Fibroblast of the aortic adventitia (primary cell): ENCODE measurements at regions not wholly inside any gene's neighbourhood (a gene's known extent, or its start where the extent isn't known, plus 50 kb on each side); places are given as distances from the start of the nearest gene placed in this dataset.

Experiments used
- DNase-seq: peaks from one replicate; pipeline ENCODE4 v3.0.0-alpha.2; 2010; ENCODE audit warnings: low read depth
- H3K4me3 ChIP-seq: 2 replicates; pipeline ENCODE4 v1.5.1; 2011; ENCODE audit warnings: low read depth, mild to moderate bottlenecking, control low read depth, low read length, moderate library complexity
- TF ChIP-seq, protein P1 (sequence below): IDR thresholded peaks from 2 replicates; pipeline ENCODE4 v1.5.1; 2011; ENCODE audit warnings: mild to moderate bottlenecking, low read length, control low read depth, inconsistent platforms; ENCODE audit not compliant: insufficient read depth

DNA sequence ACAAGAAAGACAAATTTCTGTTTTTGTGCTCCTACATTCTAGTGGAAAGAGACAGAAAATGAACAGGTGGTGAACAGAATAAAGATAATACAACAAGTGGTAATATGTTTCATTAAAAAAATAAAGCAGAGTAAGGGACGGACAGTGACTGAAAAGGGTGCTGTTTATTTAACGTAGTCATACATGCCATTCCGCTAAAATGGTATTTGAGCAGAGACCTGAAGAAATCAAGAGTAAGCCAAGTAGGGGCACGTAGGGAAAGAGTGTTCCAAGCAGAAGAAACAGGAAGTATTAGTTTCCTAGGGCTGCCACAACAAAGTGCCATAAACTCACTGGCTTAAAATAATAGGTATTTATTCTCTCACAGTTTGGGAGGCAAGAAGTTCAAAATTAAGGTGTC is 65.6 kb upstream of the KCTD3 start:
- H3K4me3 ChIP-seq = no peak overlapping the region
- TF ChIP-seq, protein P1, sequence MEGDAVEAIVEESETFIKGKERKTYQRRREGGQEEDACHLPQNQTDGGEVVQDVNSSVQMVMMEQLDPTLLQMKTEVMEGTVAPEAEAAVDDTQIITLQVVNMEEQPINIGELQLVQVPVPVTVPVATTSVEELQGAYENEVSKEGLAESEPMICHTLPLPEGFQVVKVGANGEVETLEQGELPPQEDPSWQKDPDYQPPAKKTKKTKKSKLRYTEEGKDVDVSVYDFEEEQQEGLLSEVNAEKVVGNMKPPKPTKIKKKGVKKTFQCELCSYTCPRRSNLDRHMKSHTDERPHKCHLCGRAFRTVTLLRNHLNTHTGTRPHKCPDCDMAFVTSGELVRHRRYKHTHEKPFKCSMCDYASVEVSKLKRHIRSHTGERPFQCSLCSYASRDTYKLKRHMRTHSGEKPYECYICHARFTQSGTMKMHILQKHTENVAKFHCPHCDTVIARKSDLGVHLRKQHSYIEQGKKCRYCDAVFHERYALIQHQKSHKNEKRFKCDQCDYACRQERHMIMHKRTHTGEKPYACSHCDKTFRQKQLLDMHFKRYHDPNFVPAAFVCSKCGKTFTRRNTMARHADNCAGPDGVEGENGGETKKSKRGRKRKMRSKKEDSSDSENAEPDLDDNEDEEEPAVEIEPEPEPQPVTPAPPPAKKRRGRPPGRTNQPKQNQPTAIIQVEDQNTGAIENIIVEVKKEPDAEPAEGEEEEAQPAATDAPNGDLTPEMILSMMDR = no peak
- no peak for DNase-seq

DNA sequence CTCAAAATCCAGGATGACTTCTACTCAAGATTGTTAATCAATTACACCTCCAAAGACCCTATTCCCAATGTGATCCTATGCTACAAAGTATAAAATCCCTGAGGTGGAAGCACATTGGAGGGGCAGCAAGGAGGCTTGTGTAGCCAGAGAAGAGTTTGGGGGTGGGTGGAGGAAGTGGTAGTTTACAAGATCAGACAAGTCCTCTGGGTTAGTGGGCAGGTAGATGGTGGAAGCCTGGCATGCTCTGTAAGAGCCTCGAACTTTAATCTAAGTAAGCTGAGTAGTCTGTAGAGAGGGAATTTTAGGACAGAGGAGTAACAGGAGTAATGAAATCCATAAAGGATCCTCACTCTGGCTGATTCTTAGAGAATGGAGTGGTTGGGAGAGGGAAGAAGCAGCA is 65.0 kb upstream of the KCTD3 start:
- DNase-seq = no peak
- TF ChIP-seq, protein P1 = no peak
- no peak overlapping the region for H3K4me3 ChIP-seq

DNA sequence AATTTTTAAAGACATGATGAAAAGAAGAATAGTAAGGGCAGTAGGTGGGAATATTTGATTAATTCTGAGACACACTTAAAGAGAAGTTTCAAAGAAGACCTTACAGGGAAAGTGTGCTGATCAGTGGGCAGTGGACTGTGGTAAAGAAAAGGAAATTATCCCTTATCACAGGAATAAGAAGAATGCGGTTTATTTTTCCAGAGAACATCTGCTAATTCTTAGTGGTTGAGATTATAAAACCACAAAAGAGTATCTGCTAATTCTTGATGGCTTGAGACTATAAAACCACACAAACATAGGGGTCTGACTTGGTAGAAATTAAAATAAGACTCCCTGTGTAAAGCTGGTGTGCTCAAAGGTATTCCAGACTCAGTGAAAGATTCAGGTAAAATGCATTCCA is 60.0 kb upstream of the KCTD3 start:
- peak; percentile 16 for DNase-seq
- no peak overlapping the region for H3K4me3 ChIP-seq
- TF ChIP-seq, protein P1 = no peak

DNA sequence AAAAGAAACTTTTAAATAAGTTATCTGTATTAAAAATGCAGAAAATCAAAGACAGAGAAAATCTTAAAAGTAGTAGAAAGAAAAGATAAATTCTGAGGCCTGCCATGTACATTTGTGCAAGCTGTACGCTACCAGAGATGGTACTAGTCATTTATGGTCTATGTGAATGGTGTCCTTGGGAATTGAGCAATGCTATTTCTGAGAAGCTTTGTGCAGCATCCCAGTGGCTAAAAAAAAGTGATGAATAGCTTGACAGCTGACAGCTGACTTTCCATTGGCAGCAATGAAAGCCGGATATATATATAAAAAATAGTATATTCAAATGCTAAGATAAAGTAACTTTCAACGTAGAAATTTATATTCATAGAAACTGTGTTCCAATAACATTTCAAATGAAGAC is 58.8 kb upstream of the KCTD3 start:
- TF ChIP-seq, protein P1 = no peak
- no peak for DNase-seq
- no peak overlapping the region for H3K4me3 ChIP-seq
